H9 (cell line): ENCODE measurements at regions not wholly inside any gene's neighbourhood (a gene's known extent, or its start where the extent isn't known, plus 50 kb on each side); places are given as distances from the start of the nearest gene placed in this dataset.
A peak's percentile ranks its signal among the peaks of the same experiment; 100 is the strongest.

Experiments used
- DNase-seq: peaks from one replicate; pipeline ENCODE4 v3.0.0-alpha.2; 2017
- H2AFZ ChIP-seq: one replicate; pipeline ENCODE4 v1.6.1; 2013; ENCODE audit warnings: mild to moderate bottlenecking, low read length, control low read depth, moderate library complexity
- H2AK5ac ChIP-seq: 2 replicates; pipeline ENCODE4 v1.6.1; 2013; ENCODE audit warnings: low read length, control low read depth, mixed read lengths; ENCODE audit not compliant: insufficient read length
- H2BK120ac ChIP-seq: one replicate; pipeline ENCODE4 v1.6.1; 2013; ENCODE audit warnings: low read depth, mild to moderate bottlenecking, low read length, control low read depth, inconsistent platforms; ENCODE audit not compliant: poor library complexity, severe bottlenecking
- H2BK12ac ChIP-seq: 2 replicates; pipeline ENCODE4 v1.6.1; 2013; ENCODE audit warnings: low read length, control low read depth, mixed read lengths, low read depth; ENCODE audit not compliant: insufficient read length
- H2BK15ac ChIP-seq: 2 replicates; pipeline ENCODE4 v1.6.1; 2013; ENCODE audit warnings: low read depth, low read length, control low read depth
- H2BK20ac ChIP-seq: one replicate; pipeline ENCODE4 v1.6.1; 2013; ENCODE audit warnings: low read depth, mild to moderate bottlenecking, low read length, control low read depth, inconsistent platforms; ENCODE audit not compliant: poor library complexity, severe bottlenecking
- H2BK5ac ChIP-seq: 2 replicates; pipeline ENCODE4 v1.6.1; 2013; ENCODE audit warnings: low read length, control low read depth, mixed read lengths; ENCODE audit not compliant: insufficient read length
- H3K14ac ChIP-seq: 2 replicates; pipeline ENCODE4 v1.6.1; 2013; ENCODE audit warnings: low read length, control low read depth; ENCODE audit not compliant: insufficient read depth
- H3K18ac ChIP-seq: 2 replicates; pipeline ENCODE4 v1.6.1; 2013; ENCODE audit warnings: low read depth, mild to moderate bottlenecking, mixed read lengths, low read length, control low read depth; ENCODE audit not compliant: insufficient read length
- H3K23ac ChIP-seq: 2 replicates; pipeline ENCODE4 v1.6.1; 2013; ENCODE audit warnings: low read length, control low read depth, mixed read lengths, low read depth; ENCODE audit not compliant: insufficient read length
- H3K23me2 ChIP-seq: 2 replicates; pipeline ENCODE4 v1.6.1; 2013; ENCODE audit warnings: low read depth, mild to moderate bottlenecking, mixed read lengths, low read length, control low read depth; ENCODE audit not compliant: insufficient read length, poor library complexity, severe bottlenecking
- H3K27ac ChIP-seq: 2 replicates; pipeline ENCODE4 v1.5.1; 2013; ENCODE audit warnings: low read length, control low read depth, mixed read lengths, low read depth; ENCODE audit not compliant: insufficient read length
- H3K27me3 ChIP-seq: 2 replicates; pipeline ENCODE4 v1.6.1; 2013; ENCODE audit warnings: low read length, control low read depth, inconsistent platforms; ENCODE audit not compliant: insufficient read depth
- H3K4ac ChIP-seq: 2 replicates; pipeline ENCODE4 v1.6.1; 2013; ENCODE audit warnings: low read depth, mild to moderate bottlenecking, control low read depth, inconsistent platforms, low read length, moderate library complexity
- H3K4me1 ChIP-seq: 2 replicates; pipeline ENCODE4 v1.6.1; 2013; ENCODE audit warnings: low read length, control low read depth, inconsistent platforms; ENCODE audit not compliant: insufficient read depth
- H3K4me2 ChIP-seq: 2 replicates; pipeline ENCODE4 v1.6.1; 2013; ENCODE audit warnings: low read length, control low read depth, mixed read lengths; ENCODE audit not compliant: insufficient read length, insufficient read depth
- H3K56ac ChIP-seq: 2 replicates; pipeline ENCODE4 v1.6.1; 2013; ENCODE audit warnings: low read depth, mild to moderate bottlenecking, mixed read lengths, low read length, control low read depth; ENCODE audit not compliant: insufficient read length
- H3K79me1 ChIP-seq: 2 replicates; pipeline ENCODE4 v1.6.1; 2013; ENCODE audit warnings: low read depth, mild to moderate bottlenecking, moderate library complexity, low read length, control low read depth, inconsistent platforms; ENCODE audit not compliant: insufficient read depth, poor library complexity, severe bottlenecking
- H3K79me2 ChIP-seq: 2 replicates; pipeline ENCODE4 v1.6.1; 2013; ENCODE audit warnings: low read length, control low read depth, inconsistent platforms; ENCODE audit not compliant: insufficient read depth
- H3K9ac ChIP-seq: 2 replicates; pipeline ENCODE4 v1.6.1; 2013; ENCODE audit warnings: low read length, control low read depth, mixed read lengths; ENCODE audit not compliant: insufficient read length; ENCODE audit errors: extremely low read depth
- H3K9me3 ChIP-seq: one replicate; pipeline ENCODE4 v1.6.1; 2013; ENCODE audit warnings: low read depth, low read length, inconsistent platforms; ENCODE audit not compliant: control insufficient read depth
- H3T11ph ChIP-seq: one replicate; pipeline ENCODE4 v1.6.1; 2013; ENCODE audit warnings: mild to moderate bottlenecking, low read length, control low read depth, inconsistent platforms
- H4K20me1 ChIP-seq: one replicate; pipeline ENCODE4 v1.6.1; 2013; ENCODE audit not compliant: control insufficient read depth, insufficient read length, insufficient read depth
- H4K5ac ChIP-seq: 2 replicates; pipeline ENCODE4 v1.6.1; 2013; ENCODE audit warnings: low read depth, mild to moderate bottlenecking, mixed read lengths, low read length, control low read depth; ENCODE audit not compliant: insufficient read length
- H4K8ac ChIP-seq: replicated peaks from 2 replicates; pipeline ENCODE4 v1.6.1; 2013; ENCODE audit warnings: low read length, control low read depth, mixed read lengths, low read depth; ENCODE audit not compliant: insufficient read length
- H4K91ac ChIP-seq: 2 replicates; pipeline ENCODE4 v1.6.1; 2013; ENCODE audit warnings: low read depth, mild to moderate bottlenecking, moderate library complexity, mixed read lengths, low read length, control low read depth; ENCODE audit not compliant: insufficient read length
- H3K27ac Mint-ChIP-seq, 3 experiments: 2 replicates in 2 of 3; 3 replicates in 1 of 3; pipeline ENCODE4 v1.8.0; 2020 to 2021; ENCODE audit warnings: mixed read lengths in 3 of 3, mild to moderate bottlenecking in 1 of 3, moderate library complexity in 1 of 3
- H3K27me3 Mint-ChIP-seq: 2 replicates; pipeline ENCODE4 v1.8.0; 2021; ENCODE audit warnings: low read depth, mild to moderate bottlenecking, moderate library complexity, mixed read lengths
- H3K36me3 Mint-ChIP-seq, 3 experiments: 2 replicates in 2 of 3; 3 replicates in 1 of 3; pipeline ENCODE4 v1.8.0; 2020 to 2021; ENCODE audit warnings: low read depth in 3 of 3, mixed read lengths in 3 of 3; ENCODE audit not compliant: insufficient read depth in 1 of 3
- H3K4me1 Mint-ChIP-seq, 2 experiments: 2 replicates each; pipeline ENCODE4 v1.8.0; 2020; ENCODE audit warnings: mixed read lengths in 2 of 2
- H3K4me3 Mint-ChIP-seq, 2 experiments: 2 replicates in 1 of 2; 3 replicates in 1 of 2; pipeline ENCODE4 v1.8.0; 2020 to 2021; ENCODE audit warnings: mild to moderate bottlenecking in 2 of 2, mixed read lengths in 2 of 2, moderate library complexity in 1 of 2
- H3K9me3 Mint-ChIP-seq, 2 experiments: 2 replicates in 1 of 2; 3 replicates in 1 of 2; pipeline ENCODE4 v1.8.0; 2020; ENCODE audit warnings: mild to moderate bottlenecking in 2 of 2, mixed read lengths in 2 of 2, moderate library complexity in 1 of 2
- WGBS: extraction: QIAGEN DNeasy Blood & Tissue Kit; methylation state at CpG from one replicate; pipeline ENCODE4 v1.1.7; 2013; ENCODE audit warnings: missing lambda C conversion rate, low lambda C conversion rate, mixed read lengths; ENCODE audit not compliant: insufficient read length; ENCODE audit errors: extremely low coverage; 5-methylcytosine and 5-hydroxymethylcytosine counted together
- TF ChIP-seq, protein P1 (sequence below): fragments of 200-600 bp; sonication (generic); conservative IDR thresholded peaks from 3 replicates; pipeline ENCODE4 v1.8.0; 2021; ENCODE audit warnings: antibody characterized with exemption, mild to moderate bottlenecking

DNA sequence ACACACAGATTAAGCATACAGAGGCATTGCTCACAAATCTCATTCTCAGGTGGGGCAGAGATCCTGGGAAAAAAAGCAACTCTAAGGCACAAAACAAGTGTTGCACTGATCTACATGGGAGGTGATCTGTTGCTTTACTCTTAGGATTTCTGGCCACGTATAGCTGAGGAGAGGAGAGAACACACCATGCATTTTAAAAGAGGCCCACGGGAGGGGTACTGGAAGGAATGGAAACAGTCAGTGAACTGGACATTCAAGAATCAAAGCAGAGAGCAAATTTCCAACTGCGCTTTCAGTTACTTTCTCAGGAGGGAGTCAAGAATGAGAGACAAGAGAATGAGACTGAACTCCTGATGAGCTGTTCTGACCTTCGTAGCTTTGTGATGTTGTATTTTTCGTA, 1105.9 kb downstream of the CDH8 start:
- no peak overlapping the region for H3K9ac ChIP-seq
- no peak overlapping the region for H2BK20ac ChIP-seq
- no peak overlapping the region for H3K27ac ChIP-seq
- H2BK120ac ChIP-seq, result no peak overlapping the region
- DNase-seq, result no peak
- no peaks in the 10 kb centered on the region for H3K9me3 ChIP-seq
- Mint-ChIP-seq H3K36me3 (no peaks in the 10 kb centered on the region), H3K4me3 (no peak overlapping the region), H3K27ac (peak overlapping the region in 1 of 3 experiments; percentile 16; a peak in 1 of 7 replicates), H3K9me3 (no peaks in the 10 kb centered on the region), H3K27me3 (no peaks in the 10 kb centered on the region), H3K4me1 (peaks cover 0 to 2% of the 10 kb centered on the region in 2 experiments; a peak in 1 of 4 replicates)
- no peak overlapping the region for H3K4me2 ChIP-seq
- H3K4ac ChIP-seq, result no peak overlapping the region
- no CpG with 5 or more reads among the region's 5 CpGs for WGBS
- H3K4me1 ChIP-seq, result no peaks in the 10 kb centered on the region
- H4K20me1 ChIP-seq, result no peaks in the 10 kb centered on the region
- no peak overlapping the region for H3K56ac ChIP-seq
- H2AFZ ChIP-seq, result no peak overlapping the region
- no peak overlapping the region for H3K14ac ChIP-seq
- H2AK5ac ChIP-seq, result no peak overlapping the region
- H3K79me2 ChIP-seq, result no peaks in the 10 kb centered on the region
- no peak overlapping the region for H2BK12ac ChIP-seq
- no peak overlapping the region for H4K91ac ChIP-seq
- H3K23ac ChIP-seq, result no peak overlapping the region
- no peak overlapping the region for H2BK15ac ChIP-seq
- no peaks in the 10 kb centered on the region for H3K79me1 ChIP-seq
- no peaks in the 10 kb centered on the region for H3K27me3 ChIP-seq
- no peak overlapping the region for H4K5ac ChIP-seq
- H3K18ac ChIP-seq, result no peak overlapping the region
- no peaks in the 10 kb centered on the region for H3K23me2 ChIP-seq
- H2BK5ac ChIP-seq, result no peak overlapping the region
- no peak overlapping the region for H3T11ph ChIP-seq
- TF ChIP-seq, protein P1, sequence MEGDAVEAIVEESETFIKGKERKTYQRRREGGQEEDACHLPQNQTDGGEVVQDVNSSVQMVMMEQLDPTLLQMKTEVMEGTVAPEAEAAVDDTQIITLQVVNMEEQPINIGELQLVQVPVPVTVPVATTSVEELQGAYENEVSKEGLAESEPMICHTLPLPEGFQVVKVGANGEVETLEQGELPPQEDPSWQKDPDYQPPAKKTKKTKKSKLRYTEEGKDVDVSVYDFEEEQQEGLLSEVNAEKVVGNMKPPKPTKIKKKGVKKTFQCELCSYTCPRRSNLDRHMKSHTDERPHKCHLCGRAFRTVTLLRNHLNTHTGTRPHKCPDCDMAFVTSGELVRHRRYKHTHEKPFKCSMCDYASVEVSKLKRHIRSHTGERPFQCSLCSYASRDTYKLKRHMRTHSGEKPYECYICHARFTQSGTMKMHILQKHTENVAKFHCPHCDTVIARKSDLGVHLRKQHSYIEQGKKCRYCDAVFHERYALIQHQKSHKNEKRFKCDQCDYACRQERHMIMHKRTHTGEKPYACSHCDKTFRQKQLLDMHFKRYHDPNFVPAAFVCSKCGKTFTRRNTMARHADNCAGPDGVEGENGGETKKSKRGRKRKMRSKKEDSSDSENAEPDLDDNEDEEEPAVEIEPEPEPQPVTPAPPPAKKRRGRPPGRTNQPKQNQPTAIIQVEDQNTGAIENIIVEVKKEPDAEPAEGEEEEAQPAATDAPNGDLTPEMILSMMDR, result no peak
- no peak overlapping the region for H4K8ac ChIP-seq
